Activated T-cell treated with anti-CD3 and anti-CD28 coated beads, Interleukin-2, amount 50 U/mL, for 24 hours (primary cell): ENCODE measurements at regions not wholly inside any gene's neighbourhood (a gene's known extent, or its start where the extent isn't known, plus 50 kb on each side); places are given as distances from the start of the nearest gene placed in this dataset.

Experiments
- DNase-seq: peaks from one replicate; pipeline ENCODE4 v3.0.0-alpha.2; 2020
- H3K27ac Mint-ChIP-seq: 2 replicates; pipeline ENCODE4 v1.8.0; 2020; ENCODE audit warnings: mild to moderate bottlenecking, mixed read lengths
- H3K27me3 Mint-ChIP-seq: 2 replicates; pipeline ENCODE4 v1.8.0; 2020; ENCODE audit warnings: mixed read lengths
- H3K36me3 Mint-ChIP-seq: 2 replicates; pipeline ENCODE4 v1.8.0; 2020; ENCODE audit warnings: low read depth, mixed read lengths
- H3K4me1 Mint-ChIP-seq: 2 replicates; pipeline ENCODE4 v1.8.0; 2020; ENCODE audit warnings: low read depth, mixed read lengths
- H3K4me3 Mint-ChIP-seq: 2 replicates; pipeline ENCODE4 v1.8.0; 2020; ENCODE audit warnings: mild to moderate bottlenecking, moderate library complexity, mixed read lengths
- H3K9me3 Mint-ChIP-seq: 2 replicates; pipeline ENCODE4 v1.8.0; 2020; ENCODE audit warnings: mixed read lengths

- no peak for DNase-seq
- H3K9me3 Mint-ChIP-seq = no peaks in the 10 kb centered on the region
Observed at GRCh38 chrX:120768681-120769080, 107.0 kb downstream of the CT47B1 start.

DNA sequence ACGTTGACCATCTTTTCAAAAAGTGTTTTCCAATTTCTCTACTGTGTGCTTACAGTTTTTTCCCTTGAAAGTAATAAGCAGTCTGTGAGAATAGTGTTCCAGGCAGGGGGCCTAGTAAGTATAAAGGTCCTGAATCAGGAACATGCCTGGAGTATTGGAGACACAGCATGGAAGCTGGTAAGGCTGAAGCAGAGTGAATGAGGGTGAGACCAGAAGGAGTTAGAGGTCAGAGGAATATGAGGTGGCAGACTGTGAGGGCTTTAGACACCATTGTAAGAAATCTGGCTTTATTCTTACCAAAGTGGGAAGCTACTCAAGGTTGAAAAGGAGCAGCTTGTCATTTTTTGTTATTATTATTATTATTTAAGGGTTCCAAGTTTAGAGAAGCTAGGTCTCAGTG lies 107.4 kb downstream of the CT47B1 start:
- H3K4me3 Mint-ChIP-seq = no peak overlapping the region
- peaks cover 8% of the 10 kb centered on the region for H3K27me3 Mint-ChIP-seq
- H3K36me3 Mint-ChIP-seq = no peaks in the 10 kb centered on the region
- DNase-seq = no peak
- no peak overlapping the region for H3K27ac Mint-ChIP-seq
- H3K4me1 Mint-ChIP-seq = peaks cover 2% of the 10 kb centered on the region
- no peaks in the 10 kb centered on the region for H3K9me3 Mint-ChIP-seq

More at GRCh38 chrX:120768681-120769080, 107.0 kb downstream of the CT47B1 start:
- Mint-ChIP-seq H3K4me3 (no peak overlapping the region), H3K27ac (no peak overlapping the region), H3K36me3 (no peaks in the 10 kb centered on the region), H3K27me3 (peaks cover 11% of the 10 kb centered on the region), H3K4me1 (peaks cover 2% of the 10 kb centered on the region)

DNA sequence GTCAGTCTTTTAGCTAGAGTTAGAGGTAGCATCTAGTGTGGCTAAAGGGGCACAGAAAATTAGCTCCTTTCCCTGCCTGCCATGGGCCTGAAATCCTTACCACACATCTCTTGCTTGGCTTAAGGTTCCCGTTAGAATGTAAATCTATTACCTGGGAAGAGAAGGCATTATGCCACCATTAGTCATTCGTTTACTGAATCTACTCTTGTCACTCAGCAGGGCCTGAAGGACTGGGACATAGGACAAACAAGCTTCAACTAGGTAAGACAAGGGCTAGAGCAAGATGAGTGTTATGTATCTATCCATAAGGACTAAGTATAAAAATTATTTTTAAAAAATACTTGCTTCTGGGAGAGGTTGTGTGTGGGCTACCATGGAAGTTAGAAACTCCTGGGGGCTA lies 112.4 kb downstream of the CT47B1 start:
- H3K27ac Mint-ChIP-seq = no peak overlapping the region
- H3K9me3 Mint-ChIP-seq = no peaks in the 10 kb centered on the region
- H3K4me1 Mint-ChIP-seq = no peaks in the 10 kb centered on the region
- no peak for DNase-seq
- H3K36me3 Mint-ChIP-seq = no peaks in the 10 kb centered on the region
- no peak overlapping the region for H3K4me3 Mint-ChIP-seq
- H3K27me3 Mint-ChIP-seq = peaks cover 21% of the 10 kb centered on the region

GRCh38 chrX:120761810-120762209 lies 113.9 kb downstream of the CT47B1 start:
- Mint-ChIP-seq H3K36me3 (no peaks in the 10 kb centered on the region), H3K27ac (no peak overlapping the region), H3K4me1 (no peaks in the 10 kb centered on the region), H3K27me3 (peaks cover 23% of the 10 kb centered on the region), H3K4me3 (no peak overlapping the region), H3K9me3 (no peaks in the 10 kb centered on the region)
- DNase-seq = no peak

- peaks cover 22% of the 10 kb centered on the region for H3K27me3 Mint-ChIP-seq
- H3K27ac Mint-ChIP-seq = no peak overlapping the region
- no peaks in the 10 kb centered on the region for H3K9me3 Mint-ChIP-seq
- H3K4me3 Mint-ChIP-seq = no peak overlapping the region
- DNase-seq = no peak
- H3K4me1 Mint-ChIP-seq = peaks cover 11% of the 10 kb centered on the region
- H3K36me3 Mint-ChIP-seq = no peaks in the 10 kb centered on the region
Observed at GRCh38 chrX:120759685-120760084, 116.0 kb downstream of the CT47B1 start.

GRCh38 chrX:120755066-120755846 lies 120.4 kb downstream of the CT47B1 start:
- H3K27ac Mint-ChIP-seq = peak overlapping the region; percentile 4
- DNase-seq = no peak
- no peaks in the 10 kb centered on the region for H3K36me3 Mint-ChIP-seq
- peaks cover 17% of the 10 kb centered on the region for H3K27me3 Mint-ChIP-seq
- H3K4me3 Mint-ChIP-seq = no peak overlapping the region
- H3K4me1 Mint-ChIP-seq = peaks cover 36% of the 10 kb centered on the region
- H3K9me3 Mint-ChIP-seq = no peaks in the 10 kb centered on the region

GRCh38 chrX:120753413-120754251 lies 122.0 kb downstream of the CT47B1 start:
- peak overlapping the region; percentile 24 for H3K27ac Mint-ChIP-seq
- H3K9me3 Mint-ChIP-seq = no peaks in the 10 kb centered on the region
- peak; percentile 39 for DNase-seq
- H3K27me3 Mint-ChIP-seq = peaks cover 17% of the 10 kb centered on the region
- H3K36me3 Mint-ChIP-seq = no peaks in the 10 kb centered on the region
- peak overlapping the region; percentile 26 for H3K4me3 Mint-ChIP-seq
- peaks cover 42% of the 10 kb centered on the region for H3K4me1 Mint-ChIP-seq

- Mint-ChIP-seq H3K4me1 (peaks cover 45% of the 10 kb centered on the region), H3K9me3 (no peaks in the 10 kb centered on the region), H3K27ac (peak overlapping the region; percentile 22), H3K27me3 (peaks cover 20% of the 10 kb centered on the region), H3K4me3 (no peak overlapping the region), H3K36me3 (no peaks in the 10 kb centered on the region)
- DNase-seq = no peak
Observed at GRCh38 chrX:120752431-120753082, 122.7 kb upstream of the C1GALT1C1 start.

- peaks cover 27% of the 10 kb centered on the region for H3K27me3 Mint-ChIP-seq
- H3K4me1 Mint-ChIP-seq = peaks cover 45% of the 10 kb centered on the region
- H3K9me3 Mint-ChIP-seq = no peaks in the 10 kb centered on the region
- H3K4me3 Mint-ChIP-seq = no peak overlapping the region
- no peak overlapping the region for H3K27ac Mint-ChIP-seq
- no peaks in the 10 kb centered on the region for H3K36me3 Mint-ChIP-seq
- no peak for DNase-seq
Observed at GRCh38 chrX:120751683-120752082, 121.8 kb upstream of the C1GALT1C1 start.

DNA sequence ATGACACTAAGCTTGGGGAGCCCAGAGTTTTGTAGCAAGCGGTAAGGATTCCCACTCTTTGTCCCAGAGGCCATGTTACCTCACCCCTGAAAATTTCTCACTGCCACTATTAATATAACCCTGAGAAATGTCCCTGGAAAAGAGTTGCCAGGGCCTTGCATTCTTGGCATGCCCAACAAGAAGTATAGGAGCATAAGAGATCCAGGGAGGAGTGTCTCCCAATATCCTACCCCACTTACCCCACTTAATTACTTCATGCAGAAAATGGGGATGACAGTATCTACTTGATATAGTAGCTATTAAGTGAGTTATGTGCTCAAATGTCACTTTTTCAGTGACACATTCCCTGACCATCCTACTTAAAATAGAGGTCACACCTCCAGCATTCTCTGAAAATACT lies 120.5 kb upstream of the C1GALT1C1 start:
- no peak overlapping the region for H3K27ac Mint-ChIP-seq
- H3K4me3 Mint-ChIP-seq = no peak overlapping the region
- H3K4me1 Mint-ChIP-seq = peaks cover 40% of the 10 kb centered on the region
- no peak for DNase-seq
- no peaks in the 10 kb centered on the region for H3K9me3 Mint-ChIP-seq
- peaks cover 32% of the 10 kb centered on the region for H3K27me3 Mint-ChIP-seq
- H3K36me3 Mint-ChIP-seq = no peaks in the 10 kb centered on the region

DNA sequence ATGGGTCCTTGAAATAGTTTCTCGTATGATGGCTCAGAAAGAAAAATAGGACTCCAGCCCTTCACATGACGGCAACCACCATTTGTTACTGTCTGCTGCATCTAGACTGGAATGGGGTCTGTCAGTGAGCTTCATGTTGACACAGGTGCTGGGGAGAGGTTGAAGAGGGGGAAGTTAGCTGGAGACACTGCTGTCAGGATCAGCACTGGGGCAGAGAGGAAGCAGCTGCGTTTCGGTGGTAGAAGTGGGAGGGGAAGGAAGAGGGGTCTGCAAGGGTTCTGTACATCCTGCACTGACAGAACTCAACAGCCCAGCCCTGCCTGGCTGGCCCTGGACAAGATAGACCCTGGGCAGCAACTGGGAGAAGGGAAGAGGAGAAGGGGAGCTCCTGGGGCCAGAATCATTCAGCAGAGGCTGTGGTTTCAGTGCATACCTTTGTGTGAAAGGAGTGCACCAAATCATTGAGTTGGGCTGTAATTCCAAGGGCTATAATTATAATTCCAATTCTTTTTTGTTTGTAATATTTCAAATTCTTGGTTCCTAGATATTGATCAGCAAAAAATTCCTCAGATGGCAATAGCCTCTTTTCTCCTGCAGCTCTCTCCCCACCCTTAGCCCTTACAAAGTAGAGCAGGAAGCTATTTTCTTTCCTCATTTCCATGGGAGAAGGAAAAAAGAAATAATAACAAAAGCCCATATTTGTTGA lies 119.4 kb upstream of the C1GALT1C1 start:
- no peak for DNase-seq
- Mint-ChIP-seq H3K4me3 (no peak overlapping the region), H3K9me3 (peaks cover 3% of the 10 kb centered on the region), H3K4me1 (peaks cover 29% of the 10 kb centered on the region), H3K36me3 (no peaks in the 10 kb centered on the region), H3K27me3 (peaks cover 36% of the 10 kb centered on the region), H3K27ac (no peak overlapping the region)

- H3K27me3 Mint-ChIP-seq = peaks cover 42% of the 10 kb centered on the region
- no peak overlapping the region for H3K4me3 Mint-ChIP-seq
- H3K36me3 Mint-ChIP-seq = no peaks in the 10 kb centered on the region
- H3K27ac Mint-ChIP-seq = no peak overlapping the region
- no peak for DNase-seq
- H3K9me3 Mint-ChIP-seq = peaks cover 3% of the 10 kb centered on the region
- H3K4me1 Mint-ChIP-seq = peaks cover 9% of the 10 kb centered on the region
Observed at GRCh38 chrX:120746153-120746552, 116.3 kb upstream of the C1GALT1C1 start.

GRCh38 chrX:120742946-120743665 lies 113.3 kb upstream of the C1GALT1C1 start:
- peaks cover 46% of the 10 kb centered on the region for H3K27me3 Mint-ChIP-seq
- no peaks in the 10 kb centered on the region for H3K36me3 Mint-ChIP-seq
- no peak overlapping the region for H3K4me3 Mint-ChIP-seq
- H3K4me1 Mint-ChIP-seq = peaks cover 7% of the 10 kb centered on the region
- H3K9me3 Mint-ChIP-seq = peaks cover 3% of the 10 kb centered on the region
- no peak overlapping the region for H3K27ac Mint-ChIP-seq
- no peak for DNase-seq

- no peaks in the 10 kb centered on the region for H3K36me3 Mint-ChIP-seq
- H3K27ac Mint-ChIP-seq = no peak overlapping the region
- peaks cover 35% of the 10 kb centered on the region for H3K27me3 Mint-ChIP-seq
- DNase-seq = no peak
- H3K9me3 Mint-ChIP-seq = peaks cover 3% of the 10 kb centered on the region
- peaks cover 22% of the 10 kb centered on the region for H3K4me1 Mint-ChIP-seq
- H3K4me3 Mint-ChIP-seq = no peak overlapping the region
Observed at GRCh38 chrX:120741452-120741851, 111.6 kb upstream of the C1GALT1C1 start.
